GM21390 (cell line): ENCODE measurements at regions not wholly inside any gene's neighbourhood (a gene's known extent, or its start where the extent isn't known, plus 50 kb on each side); places are given as distances from the start of the nearest gene placed in this dataset.

Experiments used
- ATAC-seq: cut with Tn5 transposase; IDR thresholded peaks from one replicate; pipeline ENCODE4 v1.9.1; 2021; ENCODE audit not compliant: unreplicated experiment

DNA sequence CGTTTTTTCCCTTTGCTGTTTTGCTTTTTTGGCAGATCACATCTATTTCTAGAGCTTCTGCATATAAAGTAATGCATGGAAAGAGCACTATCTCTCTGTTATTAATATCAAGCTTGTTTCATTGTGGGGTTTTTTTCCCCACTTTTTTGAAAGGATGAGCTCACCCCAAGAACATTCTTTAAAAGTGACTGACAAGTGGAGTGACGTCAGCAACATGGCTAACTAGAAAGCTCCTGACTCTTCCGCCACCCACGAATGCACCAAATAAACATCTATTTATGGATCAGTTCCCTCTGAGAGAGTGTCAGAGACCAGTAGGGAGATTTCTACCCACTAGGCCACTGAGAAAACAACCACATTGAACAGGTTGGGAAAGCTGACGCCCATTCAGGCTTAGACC, 445.4 kb downstream of the GALC start:
- ATAC-seq: no peak

DNA sequence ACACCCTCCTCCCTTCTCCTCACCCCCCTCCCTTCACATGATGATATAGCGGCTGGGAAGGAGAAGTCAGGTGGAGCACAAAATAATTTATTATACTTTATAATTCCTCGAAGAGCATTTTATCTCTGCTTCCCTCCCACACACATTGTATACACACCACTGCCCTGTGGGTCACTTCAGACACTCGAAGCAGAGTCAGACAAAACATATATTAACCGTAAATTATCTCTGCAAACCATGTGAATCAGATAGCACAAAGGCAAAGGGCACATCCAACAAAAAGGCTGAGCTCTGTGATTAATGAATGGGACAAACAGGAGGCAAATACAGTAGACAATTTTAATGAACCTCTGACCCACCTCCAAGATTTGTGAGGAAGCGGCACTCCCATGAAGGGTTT, 450.7 kb downstream of the GALC start:
- ATAC-seq: no peak

DNA sequence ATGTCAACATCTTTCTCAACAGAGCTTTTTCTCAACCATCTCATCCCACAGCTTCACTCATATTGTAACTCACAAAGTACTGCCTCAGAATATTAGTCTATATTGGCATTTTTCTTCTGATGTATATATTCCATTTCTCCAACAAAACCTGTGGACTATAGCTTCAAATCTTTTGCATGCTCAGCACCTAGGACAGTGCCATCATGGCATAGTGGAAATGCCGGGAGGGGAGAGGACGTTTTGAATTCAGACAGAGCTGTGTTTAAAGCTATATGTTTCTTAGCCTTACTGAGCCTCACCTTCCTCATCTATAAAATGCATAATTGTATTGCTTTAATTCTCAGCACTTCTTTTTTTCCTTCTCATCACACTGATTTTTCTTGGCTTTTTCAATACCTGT, 452.6 kb downstream of the GALC start:
- no peak for ATAC-seq

DNA sequence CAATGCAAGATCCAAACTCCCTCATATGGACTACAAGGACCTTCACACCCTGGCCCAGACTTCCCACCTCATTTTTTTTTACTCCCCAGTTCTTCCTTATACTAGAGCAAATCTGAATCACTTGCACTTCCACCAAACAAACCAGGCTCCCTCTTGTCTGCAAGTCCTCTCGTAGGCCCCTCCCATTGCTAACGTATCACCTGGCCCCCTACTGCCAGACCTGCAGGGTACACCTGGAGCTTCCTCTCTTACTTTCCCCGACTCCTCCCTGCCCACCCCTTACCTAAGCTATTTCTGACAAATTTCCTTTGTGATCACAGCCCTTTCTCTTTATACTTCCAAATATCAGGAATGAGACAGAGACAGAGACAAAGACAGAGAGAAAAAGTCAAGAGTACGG, 463.9 kb downstream of the GALC start:
- ATAC-seq: no peak

DNA sequence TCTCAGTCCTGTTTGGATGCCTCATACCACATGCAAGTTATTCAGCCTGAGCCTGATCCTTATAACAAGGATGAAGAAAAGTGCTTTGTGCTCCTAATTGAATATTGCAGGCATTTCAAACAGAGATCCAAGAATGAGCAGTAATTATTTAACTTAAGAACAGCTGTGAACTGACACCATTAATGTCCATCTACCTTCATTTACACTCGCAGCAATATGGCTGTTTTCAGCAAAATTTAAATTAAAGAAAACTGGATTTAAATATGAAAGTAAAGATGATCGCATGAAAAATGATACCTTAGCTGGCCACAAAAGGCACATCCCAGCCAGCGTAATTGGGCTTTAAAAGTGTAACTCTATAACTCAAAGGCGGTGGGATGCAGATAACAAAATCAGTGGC, 466.3 kb downstream of the GALC start:
- no peak for ATAC-seq

DNA sequence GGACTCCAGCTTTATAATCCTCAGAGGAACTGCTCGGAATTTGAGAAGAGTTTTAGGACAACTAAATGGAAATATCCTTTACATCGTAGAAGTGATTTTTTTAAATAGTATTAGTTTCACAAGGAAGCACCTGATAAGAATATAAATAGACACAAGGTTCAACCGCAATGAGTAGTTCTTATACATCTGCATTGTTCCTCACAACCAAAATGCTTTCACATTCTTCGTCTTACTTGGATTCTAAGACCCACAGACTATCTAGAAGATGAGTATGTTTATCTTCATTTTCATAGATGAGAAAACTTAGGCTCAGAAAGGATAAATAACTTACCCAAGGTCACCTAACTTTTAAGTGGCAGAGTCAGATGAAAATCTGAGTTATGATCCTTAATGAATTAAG, 469.0 kb downstream of the GALC start:
- ATAC-seq: no peak

DNA sequence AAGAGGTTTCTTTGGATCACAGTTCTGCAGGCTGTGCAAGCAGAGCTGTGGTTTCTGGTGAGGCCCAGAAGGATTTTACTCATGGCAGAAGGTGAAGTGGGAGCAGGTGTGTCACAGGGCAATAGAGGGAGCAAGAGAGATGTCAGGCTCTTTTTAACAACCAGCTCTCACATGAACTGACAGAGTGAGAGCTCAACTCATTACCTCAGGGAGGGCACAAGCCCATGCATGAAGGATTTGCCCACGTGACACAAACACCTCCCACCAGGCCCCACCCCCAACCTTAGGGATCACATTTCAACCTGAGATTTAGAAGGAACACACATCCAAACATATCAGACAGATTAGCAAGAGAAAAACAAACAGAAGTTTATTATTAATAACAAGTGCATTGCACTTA, 470.4 kb downstream of the GALC start:
- no peak for ATAC-seq

DNA sequence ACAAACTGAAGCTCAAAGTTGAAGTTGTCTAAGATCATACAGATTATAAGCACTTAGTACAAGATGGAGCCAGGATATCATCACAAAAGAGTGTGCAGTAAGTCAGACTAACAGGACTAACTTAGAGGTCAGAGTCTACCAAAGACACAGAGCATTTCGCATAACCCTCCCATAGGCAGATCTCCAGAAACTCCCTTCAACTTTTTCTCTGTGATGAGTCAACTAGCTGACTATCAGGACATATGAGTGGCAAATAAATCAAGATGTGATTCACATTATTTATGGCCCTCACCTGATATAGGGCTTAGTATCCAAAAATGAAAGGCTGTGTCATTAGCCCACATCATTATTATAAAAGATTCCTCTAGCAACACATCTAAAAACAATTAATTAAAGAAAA, 484.6 kb downstream of the GALC start:
- no peak for ATAC-seq

DNA sequence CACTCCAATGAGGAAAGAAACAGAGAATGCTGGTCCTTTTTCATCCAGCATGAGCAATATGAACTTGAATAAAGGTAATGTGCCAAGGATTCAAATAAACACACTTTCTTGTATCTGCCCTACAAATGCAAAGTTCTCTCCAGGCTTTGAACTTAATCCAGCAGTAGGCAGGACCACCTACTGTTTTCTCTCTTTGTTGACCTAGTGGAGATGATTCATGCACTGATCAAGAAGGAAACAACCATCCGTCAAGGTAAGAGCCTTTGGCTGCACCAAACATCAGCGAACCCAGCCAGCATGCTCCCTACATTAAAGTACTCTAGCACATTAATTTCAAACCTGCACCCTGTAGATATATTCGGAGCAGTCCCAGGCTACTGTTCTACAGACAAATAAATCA, 489.3 kb downstream of the GALC start:
- no peak for ATAC-seq

DNA sequence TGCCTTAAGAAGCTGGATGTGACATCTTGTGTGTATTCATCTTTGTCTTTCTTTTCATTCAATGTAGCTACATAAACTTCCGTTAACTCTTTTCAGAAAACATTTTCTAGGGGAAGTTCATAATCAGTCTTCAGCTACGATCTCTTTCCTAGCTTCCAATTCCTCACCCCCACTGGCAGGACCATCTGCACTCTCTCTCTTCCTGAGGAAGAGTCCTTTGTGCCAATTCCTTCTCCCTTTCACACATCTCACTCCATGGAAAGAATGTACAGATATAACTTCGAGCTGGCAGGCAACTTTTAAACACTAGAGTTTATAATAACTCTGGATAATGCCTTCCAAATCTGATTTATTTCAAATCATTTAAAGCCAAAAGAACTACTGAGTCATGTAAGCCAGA, 495.7 kb downstream of the GALC start:
- ATAC-seq: no peak

DNA sequence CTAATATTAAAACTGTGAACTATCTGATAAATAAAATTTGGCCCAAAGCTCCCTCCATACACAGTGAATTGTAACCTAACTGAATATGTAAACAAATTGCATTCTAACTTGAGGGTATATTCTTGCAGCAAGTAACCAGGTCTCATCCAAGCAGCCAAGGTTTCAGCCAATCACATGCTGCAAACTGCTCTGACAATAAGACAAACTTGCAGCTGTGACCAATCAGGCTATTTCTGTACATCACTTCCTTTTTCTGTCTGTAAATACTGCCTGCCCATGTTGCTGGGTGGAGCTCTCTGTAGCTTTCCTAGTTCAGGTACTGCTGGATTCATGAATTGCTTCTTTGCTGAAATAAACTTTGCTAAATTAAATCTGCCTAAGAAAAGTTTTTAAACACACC, 499.0 kb downstream of the GALC start:
- ATAC-seq: no peak

DNA sequence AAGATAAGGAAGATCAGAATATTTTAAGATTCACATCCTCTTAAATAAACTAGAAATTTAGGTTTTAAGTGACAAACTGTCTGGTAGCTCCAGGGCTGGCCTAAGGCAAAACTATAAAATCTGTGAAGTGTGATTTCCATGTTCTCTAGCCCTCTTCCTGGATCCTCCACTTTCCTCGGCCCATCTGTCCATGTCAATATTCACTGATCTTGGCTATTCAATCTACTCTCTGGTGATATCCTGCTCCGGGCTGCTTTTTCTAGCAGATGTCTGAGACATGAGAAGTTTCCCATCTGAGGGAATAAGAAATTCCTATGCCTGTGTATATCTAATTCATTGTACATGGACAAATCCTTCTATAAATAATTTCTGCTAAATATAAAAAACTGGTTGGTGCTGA, 500.4 kb downstream of the GALC start:
- no peak for ATAC-seq

DNA sequence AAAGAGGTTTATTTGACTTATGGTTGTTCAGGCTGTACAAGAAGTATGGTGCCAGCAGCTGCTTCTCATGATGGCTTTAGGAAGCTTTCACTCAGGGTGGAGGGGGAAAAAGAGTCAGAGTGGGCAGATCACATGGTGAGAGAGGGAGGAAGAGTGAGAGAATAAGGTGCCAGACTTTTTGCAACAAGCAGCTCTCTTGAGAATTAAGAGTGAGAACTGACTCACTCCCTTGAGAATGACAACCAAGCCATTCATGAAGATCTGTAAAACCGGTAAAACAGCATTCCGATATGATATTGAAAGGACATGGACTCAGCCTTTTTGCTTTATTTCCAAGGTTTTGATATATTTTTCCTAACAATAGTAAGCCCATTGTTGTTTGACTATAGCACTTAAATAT, 501.2 kb downstream of the GALC start:
- no peak for ATAC-seq

DNA sequence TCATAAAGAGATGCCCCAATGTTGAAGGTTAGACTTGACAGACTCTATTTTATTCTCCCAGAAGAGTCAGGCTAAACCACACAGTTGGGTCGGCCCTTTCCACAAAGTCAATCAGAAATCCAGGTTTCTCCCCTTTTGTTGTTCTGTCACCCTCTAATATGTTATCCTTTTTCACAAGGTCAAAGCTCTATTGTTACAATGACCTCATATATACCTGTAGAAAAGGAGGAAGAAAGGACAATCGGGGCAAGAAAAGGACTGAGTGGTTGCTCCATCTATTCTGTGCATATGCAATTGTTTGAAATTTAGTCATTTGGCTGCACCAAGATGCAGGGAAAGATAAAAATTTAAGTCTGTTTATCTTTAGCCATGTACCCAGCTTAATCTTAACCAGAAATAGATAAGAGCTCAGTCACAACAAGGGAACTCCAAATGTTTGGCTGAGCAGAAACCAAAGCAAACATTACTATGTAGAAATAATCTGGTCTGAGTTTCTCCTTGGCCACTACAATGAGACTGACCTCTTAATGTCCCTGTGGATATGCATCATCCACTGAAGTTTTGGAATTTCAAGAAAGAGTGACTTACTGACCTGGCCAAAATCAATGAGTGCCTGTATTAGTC, 503.7 kb downstream of the GALC start:
- no peak for ATAC-seq

DNA sequence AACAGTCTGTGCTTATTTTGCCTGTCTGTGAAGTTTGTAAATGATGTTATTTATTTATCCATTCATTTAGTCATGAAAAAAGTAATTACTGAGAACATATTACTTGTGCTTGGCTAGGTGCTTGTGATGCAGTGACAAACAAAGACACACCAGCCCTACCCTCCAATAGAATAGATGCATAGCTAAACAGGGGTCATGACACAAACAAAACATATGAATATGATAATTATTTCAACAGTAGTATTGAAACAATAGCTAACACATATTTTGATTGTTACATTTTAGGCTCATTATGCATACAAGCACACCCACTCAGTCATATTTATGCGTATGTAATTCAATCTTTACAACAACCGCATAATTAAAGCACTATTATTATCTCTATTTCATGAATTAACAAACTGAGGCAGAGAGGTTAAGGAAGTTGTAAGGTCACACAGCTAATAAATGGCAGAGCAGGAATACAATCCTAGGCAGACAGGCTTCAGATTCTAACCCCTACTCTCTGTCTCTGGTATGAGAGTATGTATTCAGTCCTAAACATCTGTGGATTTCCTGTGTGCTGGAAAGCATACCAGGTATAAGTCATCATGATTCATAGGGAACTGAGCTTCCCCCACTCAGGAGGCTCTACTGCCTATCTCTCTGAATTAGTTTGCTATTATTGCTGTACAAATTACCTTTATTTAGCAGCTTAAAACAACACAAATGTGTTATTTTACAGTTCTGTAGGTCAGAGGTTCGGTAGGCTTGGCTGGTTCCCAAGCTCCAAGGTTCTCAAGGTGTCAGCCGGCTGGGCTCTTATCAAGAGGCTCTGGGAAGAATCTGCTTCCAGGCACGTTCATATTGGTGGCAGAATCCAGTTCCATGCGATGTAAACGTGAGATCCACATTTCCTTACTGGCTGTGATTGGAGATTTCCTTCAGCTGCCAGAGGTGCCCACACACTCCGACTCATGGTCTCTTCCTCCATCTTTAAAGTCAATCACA, 509.4 kb downstream of the GALC start:
- no peak for ATAC-seq

DNA sequence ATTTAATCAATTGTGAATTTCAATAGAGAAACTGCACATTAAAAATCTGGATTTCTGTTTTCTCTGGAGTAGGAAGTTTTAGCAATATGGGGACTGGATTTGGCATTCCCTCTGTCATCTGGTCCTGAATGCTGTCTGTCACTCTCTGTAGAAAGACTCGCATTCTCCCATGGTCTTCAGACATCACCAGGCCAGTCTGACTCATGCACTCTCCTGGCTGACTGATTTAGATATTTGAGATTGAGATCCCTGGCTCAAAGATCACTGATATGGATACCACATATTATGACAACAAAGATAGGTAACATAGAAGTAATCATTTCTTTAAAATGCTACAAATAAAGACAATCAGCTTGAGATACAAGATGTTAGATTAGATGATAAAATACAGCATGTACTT, 524.5 kb downstream of the GALC start:
- ATAC-seq: no peak

DNA sequence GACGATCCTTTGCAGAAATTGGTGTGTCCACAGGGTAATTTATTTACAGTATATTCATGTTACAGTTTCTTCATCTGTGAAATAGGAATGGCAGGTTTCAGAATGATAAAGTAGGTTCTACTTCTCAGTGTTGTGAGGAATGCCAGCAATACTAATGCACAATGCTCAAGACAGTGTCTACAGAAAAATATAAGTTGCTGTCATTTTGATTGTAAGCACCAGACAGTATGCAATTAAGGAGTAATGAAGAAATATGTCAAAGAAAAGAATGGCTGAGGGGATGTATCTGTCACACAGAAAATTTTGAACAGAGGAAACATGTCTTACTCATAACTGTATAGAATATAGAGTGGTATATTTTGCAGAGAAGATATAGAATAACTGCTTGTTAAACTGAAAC, 525.4 kb downstream of the GALC start:
- ATAC-seq: no peak

DNA sequence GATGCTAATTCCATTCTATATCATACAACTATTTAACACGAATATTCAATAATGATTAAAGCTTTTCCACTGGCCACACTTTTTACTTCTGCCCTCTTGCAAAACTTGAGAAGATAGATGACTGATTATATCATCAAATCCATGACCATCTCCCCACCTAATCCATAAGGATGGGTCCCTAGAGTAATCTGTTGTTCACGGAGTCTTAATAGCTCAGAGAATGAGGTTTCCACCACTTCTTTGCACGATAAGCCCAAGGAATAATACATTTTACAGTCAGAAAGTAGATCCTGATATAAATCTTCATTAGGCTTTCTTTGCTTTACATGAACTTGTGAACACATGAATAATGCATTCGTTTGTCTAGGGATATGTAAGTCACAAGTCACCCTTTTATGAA, 527.2 kb downstream of the GALC start:
- ATAC-seq: no peak

DNA sequence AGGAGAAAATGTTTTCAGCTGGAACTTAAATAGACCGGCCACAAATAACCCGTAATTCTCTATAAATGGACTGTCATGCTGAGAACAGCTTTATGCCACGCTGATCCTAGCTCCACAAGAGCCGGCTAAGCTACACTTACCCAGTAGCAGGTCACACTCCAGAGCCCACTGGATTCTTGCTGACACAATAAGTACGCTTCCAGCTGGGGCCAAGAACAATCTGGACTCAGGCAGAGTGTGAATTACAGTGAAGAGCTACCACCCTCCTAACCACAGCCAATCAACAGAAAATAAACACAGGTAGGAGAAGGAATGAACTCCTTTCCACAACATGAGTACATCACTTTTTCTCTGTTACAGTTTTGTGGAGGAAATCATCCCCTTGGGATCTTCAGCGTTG, 531.3 kb downstream of the GALC start:
- ATAC-seq: no peak

DNA sequence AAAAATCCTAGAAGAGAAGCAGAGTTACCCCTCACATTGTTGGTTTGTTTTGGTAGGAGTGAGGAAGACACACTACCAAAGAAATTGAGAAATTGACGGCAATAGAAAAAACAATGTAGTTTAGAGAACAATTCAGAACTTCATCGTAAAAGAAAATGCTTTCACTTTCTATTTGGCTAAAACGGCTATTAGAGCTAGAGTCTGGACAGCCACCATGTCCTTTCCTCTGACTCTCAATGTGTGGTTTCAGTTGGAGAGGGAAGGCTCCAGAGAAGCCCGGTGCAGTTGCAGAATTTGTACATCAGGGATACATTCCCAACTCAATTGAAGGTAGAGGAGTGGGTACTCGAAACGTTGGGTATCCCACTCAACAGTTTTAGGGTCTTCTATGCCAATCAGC, 535.3 kb downstream of the GALC start:
- ATAC-seq: no peak

DNA sequence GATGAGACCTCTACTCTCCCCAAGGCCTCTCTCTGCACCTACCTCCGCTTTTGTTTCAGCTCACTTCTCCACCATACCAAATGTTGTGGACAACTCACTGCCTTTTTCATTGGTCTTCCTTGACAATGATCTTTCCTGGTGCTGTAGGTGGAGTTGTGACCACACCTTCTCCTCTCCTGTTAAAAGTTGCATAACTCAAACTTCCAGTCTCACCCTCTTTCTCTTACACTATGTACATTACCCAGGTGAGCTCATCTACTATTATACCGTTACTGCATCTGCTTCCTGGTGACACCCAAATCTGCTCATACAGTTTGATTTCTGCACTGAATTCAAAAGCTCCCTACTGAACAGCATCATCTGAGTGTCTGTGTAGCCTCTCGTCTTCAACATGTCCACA, 542.8 kb downstream of the GALC start:
- ATAC-seq: no peak

DNA sequence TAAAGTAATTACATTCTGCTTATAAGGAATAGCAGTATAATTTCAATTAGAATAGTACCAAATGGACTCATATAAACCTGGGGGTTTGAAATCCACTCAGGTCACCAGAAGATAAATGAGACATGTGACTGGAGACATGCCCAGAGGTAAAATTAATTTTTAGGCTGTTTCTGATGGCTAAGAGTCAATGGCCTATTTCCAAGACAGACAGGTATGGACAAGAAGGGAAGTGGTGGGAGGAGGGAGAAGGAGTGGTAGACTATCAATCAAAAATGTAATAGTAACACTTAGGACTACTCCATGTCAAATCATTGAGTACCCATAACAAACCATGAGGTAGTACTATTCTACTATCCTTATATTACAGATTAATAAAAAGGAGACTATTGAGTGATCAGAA, 544.0 kb downstream of the GALC start:
- ATAC-seq: no peak

DNA sequence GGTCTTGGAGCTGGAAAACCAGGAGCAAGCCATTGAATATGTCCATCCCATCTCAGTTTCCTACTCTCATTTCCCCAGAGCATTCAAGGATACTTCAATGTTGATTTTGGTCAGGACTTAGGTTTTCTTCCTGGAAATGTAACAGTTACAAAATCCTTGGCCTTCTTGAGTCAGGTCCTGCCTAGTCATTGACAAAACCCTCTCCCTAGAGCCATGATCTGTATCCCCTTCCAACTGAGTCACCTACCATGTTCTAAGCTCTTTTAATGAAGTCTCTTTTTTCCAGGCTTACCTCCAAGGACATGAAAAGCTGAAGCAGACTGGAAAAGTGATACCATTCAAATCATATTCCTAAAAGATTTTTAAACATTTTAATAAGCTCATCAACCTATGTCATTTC, 549.2 kb downstream of the GALC start:
- ATAC-seq: no peak
